ENCODE measurements at regions not wholly inside any gene's neighbourhood (a gene's known extent, or its start where the extent isn't known, plus 50 kb on each side); places are given as distances from the start of the nearest gene placed in this dataset.

GRCh38 chr10:33553748-33554571, 219.5 kb upstream of the NRP1 start:
- DNase-seq = peak; percentile 10
- Histone ChIP-seq H3K27me3 (ENCODE audit: control insufficient read depth, insufficient read depth, low read length) (no peaks in the 10 kb centered on the region), H3K36me3 (replicated peaks; ENCODE audit: control insufficient read depth, insufficient read depth, low read length) (no peaks in the 10 kb centered on the region), H3K4me3 (ENCODE audit: insufficient read depth, low read depth, low read length) (no peak overlapping the region)

GRCh38 chr10:33552290-33552689, 217.8 kb upstream of the NRP1 start:
- Histone ChIP-seq H3K27me3 (ENCODE audit: control insufficient read depth, insufficient read depth, low read length) (no peaks in the 10 kb centered on the region), H3K36me3 (replicated peaks; ENCODE audit: control insufficient read depth, insufficient read depth, low read length) (no peaks in the 10 kb centered on the region), H3K4me3 (ENCODE audit: insufficient read depth, low read depth, low read length) (no peak overlapping the region)
- DNase-seq = no peak

GRCh38 chr10:33550811-33551210, 216.3 kb upstream of the NRP1 start:
- no peak overlapping the region for H3K4me3 ChIP-seq (ENCODE audit: insufficient read depth, low read depth, low read length)
- H3K27me3 ChIP-seq (ENCODE audit: control insufficient read depth, insufficient read depth, low read length) = no peaks in the 10 kb centered on the region
- H3K36me3 ChIP-seq (replicated peaks; ENCODE audit: control insufficient read depth, insufficient read depth, low read length) = no peaks in the 10 kb centered on the region
- DNase-seq = no peak

- no peak overlapping the region for H3K4me3 ChIP-seq (ENCODE audit: insufficient read depth, low read depth, low read length)
- no peaks in the 10 kb centered on the region for H3K36me3 ChIP-seq (replicated peaks; ENCODE audit: control insufficient read depth, insufficient read depth, low read length)
- no peaks in the 10 kb centered on the region for H3K27me3 ChIP-seq (ENCODE audit: control insufficient read depth, insufficient read depth, low read length)
- no peak for DNase-seq
Observed at GRCh38 chr10:33547976-33548375, 213.5 kb upstream of the NRP1 start.

- DNase-seq = no peak
- Histone ChIP-seq H3K4me3 (ENCODE audit: insufficient read depth, low read depth, low read length) (no peak overlapping the region), H3K27me3 (ENCODE audit: control insufficient read depth, insufficient read depth, low read length) (no peaks in the 10 kb centered on the region), H3K36me3 (replicated peaks; ENCODE audit: control insufficient read depth, insufficient read depth, low read length) (no peaks in the 10 kb centered on the region)
Observed at GRCh38 chr10:33546031-33546430, 211.6 kb upstream of the NRP1 start.

GRCh38 chr10:33542752-33543505, 208.5 kb upstream of the NRP1 start:
- Histone ChIP-seq H3K36me3 (replicated peaks; ENCODE audit: control insufficient read depth, insufficient read depth, low read length) (no peaks in the 10 kb centered on the region), H3K4me3 (ENCODE audit: insufficient read depth, low read depth, low read length) (no peak overlapping the region), H3K27me3 (ENCODE audit: control insufficient read depth, insufficient read depth, low read length) (no peaks in the 10 kb centered on the region)
- DNase-seq = no peak

GRCh38 chr10:33539116-33539515, 204.6 kb upstream of the NRP1 start:
- H3K27me3 ChIP-seq (ENCODE audit: control insufficient read depth, insufficient read depth, low read length) = no peaks in the 10 kb centered on the region
- no peaks in the 10 kb centered on the region for H3K36me3 ChIP-seq (replicated peaks; ENCODE audit: control insufficient read depth, insufficient read depth, low read length)
- no peak for DNase-seq
- no peak overlapping the region for H3K4me3 ChIP-seq (ENCODE audit: insufficient read depth, low read depth, low read length)

GRCh38 chr10:33537066-33537465, 202.6 kb upstream of the NRP1 start:
- Histone ChIP-seq H3K27me3 (ENCODE audit: control insufficient read depth, insufficient read depth, low read length) (no peaks in the 10 kb centered on the region), H3K36me3 (replicated peaks; ENCODE audit: control insufficient read depth, insufficient read depth, low read length) (no peaks in the 10 kb centered on the region), H3K4me3 (ENCODE audit: insufficient read depth, low read depth, low read length) (no peak overlapping the region)
- DNase-seq = no peak

- no peak for DNase-seq
- no peak overlapping the region for H3K4me3 ChIP-seq (ENCODE audit: insufficient read depth, low read depth, low read length)
- H3K36me3 ChIP-seq (replicated peaks; ENCODE audit: control insufficient read depth, insufficient read depth, low read length) = no peaks in the 10 kb centered on the region
- no peaks in the 10 kb centered on the region for H3K27me3 ChIP-seq (ENCODE audit: control insufficient read depth, insufficient read depth, low read length)
Observed at GRCh38 chr10:33536508-33536907, 202.0 kb upstream of the NRP1 start.

- DNase-seq = no peak
Observed at GRCh38 chr10:33535866-33536265, 201.4 kb upstream of the NRP1 start.

GRCh38 chr10:33534416-33534815, 199.9 kb upstream of the NRP1 start:
- no peak for DNase-seq
- no peaks in the 10 kb centered on the region for H3K27me3 ChIP-seq (ENCODE audit: control insufficient read depth, insufficient read depth, low read length)
- no peaks in the 10 kb centered on the region for H3K36me3 ChIP-seq (replicated peaks; ENCODE audit: control insufficient read depth, insufficient read depth, low read length)
- no peak overlapping the region for H3K4me3 ChIP-seq (ENCODE audit: insufficient read depth, low read depth, low read length)

More at GRCh38 chr10:33535866-33536265, 201.4 kb upstream of the NRP1 start:
- no peaks in the 10 kb centered on the region for H3K27me3 ChIP-seq (ENCODE audit: control insufficient read depth, insufficient read depth, low read length)
- no peaks in the 10 kb centered on the region for H3K36me3 ChIP-seq (replicated peaks; ENCODE audit: control insufficient read depth, insufficient read depth, low read length)
- no peak overlapping the region for H3K4me3 ChIP-seq (ENCODE audit: insufficient read depth, low read depth, low read length)

- Histone ChIP-seq H3K27me3 (ENCODE audit: control insufficient read depth, insufficient read depth, low read length) (no peaks in the 10 kb centered on the region), H3K36me3 (replicated peaks; ENCODE audit: control insufficient read depth, insufficient read depth, low read length) (no peaks in the 10 kb centered on the region), H3K4me3 (ENCODE audit: insufficient read depth, low read depth, low read length) (no peak overlapping the region)
- DNase-seq = no peak
Observed at GRCh38 chr10:33533612-33534011, 199.1 kb upstream of the NRP1 start.

- H3K27me3 ChIP-seq (ENCODE audit: control insufficient read depth, insufficient read depth, low read length) = no peaks in the 10 kb centered on the region
- H3K36me3 ChIP-seq (replicated peaks; ENCODE audit: control insufficient read depth, insufficient read depth, low read length) = no peaks in the 10 kb centered on the region
- H3K4me3 ChIP-seq (ENCODE audit: insufficient read depth, low read depth, low read length) = no peak overlapping the region
- no peak for DNase-seq
Observed at GRCh38 chr10:33532901-33533300, 198.4 kb upstream of the NRP1 start.

- Histone ChIP-seq H3K27me3 (ENCODE audit: control insufficient read depth, insufficient read depth, low read length) (no peaks in the 10 kb centered on the region), H3K36me3 (replicated peaks; ENCODE audit: control insufficient read depth, insufficient read depth, low read length) (no peaks in the 10 kb centered on the region), H3K4me3 (ENCODE audit: insufficient read depth, low read depth, low read length) (no peak overlapping the region)
- no peak for DNase-seq
Observed at GRCh38 chr10:33529234-33529633, 194.8 kb upstream of the NRP1 start.

- Histone ChIP-seq H3K36me3 (replicated peaks; ENCODE audit: control insufficient read depth, insufficient read depth, low read length) (no peaks in the 10 kb centered on the region), H3K27me3 (ENCODE audit: control insufficient read depth, insufficient read depth, low read length) (no peaks in the 10 kb centered on the region), H3K4me3 (ENCODE audit: insufficient read depth, low read depth, low read length) (no peak overlapping the region)
- DNase-seq = no peak
Observed at GRCh38 chr10:33524966-33525365, 190.5 kb upstream of the NRP1 start.

Measured in H7 (cell line).